AG10803 (cell line): ENCODE measurements at regions not wholly inside any gene's neighbourhood (a gene's known extent, or its start where the extent isn't known, plus 50 kb on each side); places are given as distances from the start of the nearest gene placed in this dataset.

Source experiments
- DNase-seq: peaks from one replicate; pipeline ENCODE4 v3.0.0; 2010; ENCODE audit warnings: low read depth
- H3K4me3 ChIP-seq: 2 replicates; pipeline ENCODE4 v1.5.1; 2011; ENCODE audit warnings: mild to moderate bottlenecking, low read length, control low read depth
- TF ChIP-seq, protein P1 (sequence below): conservative IDR thresholded peaks from 2 replicates; pipeline ENCODE4 v1.5.1; 2011; ENCODE audit warnings: mild to moderate bottlenecking, low read length, control low read depth, inconsistent platforms

DNA sequence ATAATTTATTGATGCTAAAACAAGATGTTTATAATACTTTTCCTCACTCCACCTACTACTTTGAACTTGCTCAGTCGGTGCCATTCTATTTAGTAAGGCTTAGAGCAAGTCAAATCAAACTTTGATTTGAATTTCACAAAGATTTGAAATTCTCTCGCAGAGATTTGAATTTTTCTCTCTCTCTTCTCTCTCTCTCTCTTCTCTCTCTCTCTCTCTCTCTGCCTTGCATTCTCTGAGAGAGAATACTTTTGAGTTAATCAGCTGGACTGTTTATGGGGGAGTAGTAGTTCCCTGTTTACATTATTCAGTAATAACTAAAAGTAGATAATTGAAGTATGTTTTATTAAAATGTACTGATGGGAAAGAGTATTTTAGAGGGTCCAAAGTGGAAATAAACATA, 488.5 kb upstream of the ANKRD30A start:
- no peak for DNase-seq
- H3K4me3 ChIP-seq = no peak overlapping the region

DNA sequence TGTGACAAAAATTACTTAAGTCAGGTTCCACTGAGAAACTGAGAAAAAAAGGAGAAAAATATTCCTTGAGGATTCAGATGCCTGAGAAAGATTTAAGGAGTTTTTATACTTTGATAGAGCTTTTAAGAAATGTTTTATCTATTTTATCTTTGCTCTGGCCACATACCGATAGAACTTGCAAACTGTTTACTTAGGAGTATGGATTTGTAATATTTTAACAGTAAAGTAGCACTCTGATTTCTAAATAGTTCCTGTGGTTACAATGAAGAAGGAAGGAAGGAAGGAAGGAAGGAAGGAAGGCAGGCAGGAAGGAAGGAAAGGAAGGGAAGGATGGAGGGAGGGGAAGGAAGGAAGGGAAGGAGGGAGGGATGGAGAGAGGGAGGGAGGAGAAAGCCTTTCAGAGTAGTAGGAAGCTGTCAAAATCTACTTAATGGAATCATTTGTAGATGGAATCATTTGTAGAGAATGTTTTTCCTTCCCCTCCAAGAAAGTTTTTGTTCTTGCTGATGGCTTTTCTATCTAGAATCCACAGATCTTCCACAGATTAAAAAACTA, 489.0 kb upstream of the ANKRD30A start:
- H3K4me3 ChIP-seq = no peak overlapping the region
- TF ChIP-seq, protein P1, sequence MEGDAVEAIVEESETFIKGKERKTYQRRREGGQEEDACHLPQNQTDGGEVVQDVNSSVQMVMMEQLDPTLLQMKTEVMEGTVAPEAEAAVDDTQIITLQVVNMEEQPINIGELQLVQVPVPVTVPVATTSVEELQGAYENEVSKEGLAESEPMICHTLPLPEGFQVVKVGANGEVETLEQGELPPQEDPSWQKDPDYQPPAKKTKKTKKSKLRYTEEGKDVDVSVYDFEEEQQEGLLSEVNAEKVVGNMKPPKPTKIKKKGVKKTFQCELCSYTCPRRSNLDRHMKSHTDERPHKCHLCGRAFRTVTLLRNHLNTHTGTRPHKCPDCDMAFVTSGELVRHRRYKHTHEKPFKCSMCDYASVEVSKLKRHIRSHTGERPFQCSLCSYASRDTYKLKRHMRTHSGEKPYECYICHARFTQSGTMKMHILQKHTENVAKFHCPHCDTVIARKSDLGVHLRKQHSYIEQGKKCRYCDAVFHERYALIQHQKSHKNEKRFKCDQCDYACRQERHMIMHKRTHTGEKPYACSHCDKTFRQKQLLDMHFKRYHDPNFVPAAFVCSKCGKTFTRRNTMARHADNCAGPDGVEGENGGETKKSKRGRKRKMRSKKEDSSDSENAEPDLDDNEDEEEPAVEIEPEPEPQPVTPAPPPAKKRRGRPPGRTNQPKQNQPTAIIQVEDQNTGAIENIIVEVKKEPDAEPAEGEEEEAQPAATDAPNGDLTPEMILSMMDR = no peak

More for the DNA sequence above, 488.5 kb upstream of the ANKRD30A start:
- TF ChIP-seq, protein P1 = no peak

DNA sequence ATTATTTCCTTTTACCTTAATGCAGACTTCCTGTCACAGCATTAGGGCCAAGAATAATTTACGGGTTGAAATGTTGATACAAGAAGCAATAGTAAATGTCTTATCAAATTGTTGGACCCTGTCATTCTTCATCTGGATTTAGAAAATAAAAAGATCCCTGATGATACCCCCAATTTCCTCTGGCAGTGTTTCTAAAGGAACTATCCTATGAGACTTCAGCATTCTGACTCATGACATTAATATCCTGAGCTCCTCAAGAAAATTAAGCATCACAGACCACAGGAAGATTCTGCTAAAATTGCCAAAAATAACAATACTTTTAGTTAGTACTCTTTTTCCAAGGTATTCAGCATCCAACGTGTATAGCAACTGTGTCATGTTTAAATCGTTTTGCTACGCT, 490.5 kb upstream of the ANKRD30A start:
- H3K4me3 ChIP-seq = no peak overlapping the region
- TF ChIP-seq, protein P1 = no peak
- DNase-seq = peak; percentile 73

More for the DNA sequence above, 489.0 kb upstream of the ANKRD30A start:
- DNase-seq = no peak

DNA sequence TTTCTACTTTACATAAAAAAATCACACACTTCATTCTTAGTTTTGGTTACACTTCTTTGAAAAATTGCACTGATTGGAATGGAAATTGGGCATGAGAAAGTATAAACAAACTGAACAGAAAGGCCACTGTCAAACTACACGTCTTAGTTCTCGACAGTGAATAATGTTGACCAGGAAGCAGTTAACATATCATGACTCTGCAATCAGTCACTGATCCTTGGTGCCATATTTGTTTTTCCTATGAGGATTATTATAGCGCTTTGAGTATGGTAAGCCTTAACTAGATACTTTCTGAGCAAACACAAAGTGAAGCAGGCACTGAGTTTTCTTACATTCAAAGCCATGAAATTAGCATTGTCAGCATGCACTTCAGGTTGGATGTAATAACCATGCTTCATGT, 495.1 kb upstream of the ANKRD30A start:
- H3K4me3 ChIP-seq = no peak overlapping the region
- no peak for DNase-seq

DNA sequence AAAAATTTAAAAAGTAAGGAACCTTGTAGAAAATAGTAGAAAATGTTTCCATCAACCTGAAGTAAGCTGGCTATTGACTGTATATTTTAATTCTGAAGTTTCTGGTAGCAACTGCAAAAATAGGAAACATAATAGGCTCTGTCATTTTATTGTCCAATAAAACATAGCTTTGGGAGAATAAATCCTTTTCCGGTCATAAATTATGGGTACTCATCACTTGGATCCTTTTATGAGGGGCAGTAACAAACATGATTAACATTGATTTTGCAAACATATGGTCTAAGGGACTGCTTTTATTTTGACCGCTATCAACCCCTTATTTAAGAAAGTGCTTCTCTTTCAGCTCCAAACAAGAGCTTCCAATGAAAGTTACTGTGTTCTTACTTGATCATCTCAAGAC, 495.9 kb upstream of the ANKRD30A start:
- DNase-seq = no peak
- TF ChIP-seq, protein P1 = no peak
- H3K4me3 ChIP-seq = no peak overlapping the region

More for the DNA sequence above, 495.1 kb upstream of the ANKRD30A start:
- TF ChIP-seq, protein P1 = no peak

DNA sequence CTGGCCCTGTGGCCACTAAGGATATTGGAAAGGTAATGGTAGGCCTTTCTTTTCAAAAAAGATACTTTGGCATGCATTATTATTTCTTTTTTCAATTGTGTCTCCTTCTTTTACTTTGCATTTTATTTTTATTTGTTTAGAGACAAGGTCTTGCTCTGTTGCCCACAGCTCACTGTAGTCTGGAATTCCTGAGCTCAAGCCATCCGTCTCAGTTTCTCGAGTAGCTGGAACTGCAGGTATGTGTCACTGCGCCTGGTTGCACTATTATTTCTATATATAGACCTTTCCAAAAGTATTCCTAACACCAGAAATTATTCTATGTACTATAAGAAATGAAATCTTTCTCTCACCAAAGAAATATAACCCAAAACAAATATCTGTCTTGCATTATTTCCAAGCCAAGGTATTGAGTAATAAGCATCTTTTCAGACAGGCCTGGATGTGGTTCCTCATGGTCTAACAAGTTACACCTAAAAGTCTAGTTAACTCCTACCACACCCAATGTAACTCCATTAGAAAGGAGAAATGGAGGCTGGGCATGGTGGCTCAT, 500.8 kb upstream of the ANKRD30A start:
- H3K4me3 ChIP-seq = no peak overlapping the region
- TF ChIP-seq, protein P1 = no peak
- DNase-seq = no peak

DNA sequence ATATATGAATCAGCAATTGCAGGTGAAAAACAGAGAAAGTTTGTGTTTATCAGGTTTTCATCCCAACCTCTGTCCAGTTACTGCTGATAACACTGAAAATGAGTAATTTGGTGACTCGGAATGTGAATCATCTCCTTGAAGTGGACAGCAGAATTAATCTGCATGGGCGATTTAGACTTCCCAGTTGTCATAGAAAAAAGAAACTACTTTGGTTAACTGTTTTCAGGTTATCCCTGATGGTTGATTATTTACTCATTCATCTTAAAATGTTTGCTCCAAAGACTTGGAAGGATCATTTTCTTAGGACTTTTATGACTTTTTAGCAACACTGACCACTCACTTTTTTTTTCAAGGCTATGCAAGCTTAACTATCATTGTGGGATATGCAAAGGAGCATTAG, 504.1 kb upstream of the ANKRD30A start:
- TF ChIP-seq, protein P1 = no peak
- DNase-seq = no peak
- H3K4me3 ChIP-seq = no peak overlapping the region
